ENCODE measurements at regions not wholly inside any gene's neighbourhood (a gene's known extent, or its start where the extent isn't known, plus 50 kb on each side); places are given as distances from the start of the nearest gene placed in this dataset.

DNA sequence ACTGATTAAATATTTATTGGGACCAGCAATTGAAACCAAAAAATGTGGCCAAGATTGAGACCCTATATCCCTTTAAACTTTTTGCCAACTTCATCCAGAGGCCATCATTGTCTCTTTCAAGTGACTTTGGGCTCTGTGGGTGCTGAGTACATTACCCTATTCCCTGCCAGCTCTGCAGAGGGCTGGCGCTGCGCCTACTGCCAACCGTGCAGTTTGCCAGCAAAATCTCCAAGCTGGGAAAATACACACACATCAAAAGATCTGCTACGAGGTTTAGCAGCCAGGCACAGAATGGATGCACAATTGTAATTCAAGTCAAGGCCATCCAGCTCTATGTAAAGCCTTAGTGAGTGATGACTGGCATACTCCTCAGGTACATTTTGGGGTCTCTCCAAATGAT lies 125.0 kb downstream of the CBLN4 start:
- TF ChIP-seq, protein P1, sequence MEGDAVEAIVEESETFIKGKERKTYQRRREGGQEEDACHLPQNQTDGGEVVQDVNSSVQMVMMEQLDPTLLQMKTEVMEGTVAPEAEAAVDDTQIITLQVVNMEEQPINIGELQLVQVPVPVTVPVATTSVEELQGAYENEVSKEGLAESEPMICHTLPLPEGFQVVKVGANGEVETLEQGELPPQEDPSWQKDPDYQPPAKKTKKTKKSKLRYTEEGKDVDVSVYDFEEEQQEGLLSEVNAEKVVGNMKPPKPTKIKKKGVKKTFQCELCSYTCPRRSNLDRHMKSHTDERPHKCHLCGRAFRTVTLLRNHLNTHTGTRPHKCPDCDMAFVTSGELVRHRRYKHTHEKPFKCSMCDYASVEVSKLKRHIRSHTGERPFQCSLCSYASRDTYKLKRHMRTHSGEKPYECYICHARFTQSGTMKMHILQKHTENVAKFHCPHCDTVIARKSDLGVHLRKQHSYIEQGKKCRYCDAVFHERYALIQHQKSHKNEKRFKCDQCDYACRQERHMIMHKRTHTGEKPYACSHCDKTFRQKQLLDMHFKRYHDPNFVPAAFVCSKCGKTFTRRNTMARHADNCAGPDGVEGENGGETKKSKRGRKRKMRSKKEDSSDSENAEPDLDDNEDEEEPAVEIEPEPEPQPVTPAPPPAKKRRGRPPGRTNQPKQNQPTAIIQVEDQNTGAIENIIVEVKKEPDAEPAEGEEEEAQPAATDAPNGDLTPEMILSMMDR (IDR thresholded peaks at IDR 0.05), result no peak
- no peak for TF ChIP-seq EZH2 (IDR thresholded peaks at IDR 0.05; ENCODE audit: borderline replicate concordance, insufficient read depth, low read depth, low read length, poor library complexity, severe bottlenecking)
